DND-41 (cell line): ENCODE measurements at regions not wholly inside any gene's neighbourhood (a gene's known extent, or its start where the extent isn't known, plus 50 kb on each side); places are given as distances from the start of the nearest gene placed in this dataset.

Experiments used
- CTCF ChIP-seq: IDR thresholded peaks from 2 replicates; pipeline ENCODE4 v1.5.1; 2012; ENCODE audit warnings: borderline replicate concordance, low read length, moderate library complexity, mild to moderate bottlenecking; ENCODE audit not compliant: poor library complexity, severe bottlenecking; ENCODE audit errors: extremely low read depth
- EZH2 ChIP-seq: IDR thresholded peaks from 3 replicates; pipeline ENCODE4 v1.6.1; 2012; ENCODE audit warnings: borderline replicate concordance, low read depth, mild to moderate bottlenecking, moderate library complexity, low read length, inconsistent platforms; ENCODE audit not compliant: severe bottlenecking

- TF ChIP-seq CTCF, result no peak
- no peak for TF ChIP-seq EZH2
Observed at GRCh38 chr6:109260126-109260525, 122.1 kb downstream of the CD164 start.
